ENCODE measurements at regions not wholly inside any gene's neighbourhood (a gene's known extent, or its start where the extent isn't known, plus 50 kb on each side); places are given as distances from the start of the nearest gene placed in this dataset.

DNA sequence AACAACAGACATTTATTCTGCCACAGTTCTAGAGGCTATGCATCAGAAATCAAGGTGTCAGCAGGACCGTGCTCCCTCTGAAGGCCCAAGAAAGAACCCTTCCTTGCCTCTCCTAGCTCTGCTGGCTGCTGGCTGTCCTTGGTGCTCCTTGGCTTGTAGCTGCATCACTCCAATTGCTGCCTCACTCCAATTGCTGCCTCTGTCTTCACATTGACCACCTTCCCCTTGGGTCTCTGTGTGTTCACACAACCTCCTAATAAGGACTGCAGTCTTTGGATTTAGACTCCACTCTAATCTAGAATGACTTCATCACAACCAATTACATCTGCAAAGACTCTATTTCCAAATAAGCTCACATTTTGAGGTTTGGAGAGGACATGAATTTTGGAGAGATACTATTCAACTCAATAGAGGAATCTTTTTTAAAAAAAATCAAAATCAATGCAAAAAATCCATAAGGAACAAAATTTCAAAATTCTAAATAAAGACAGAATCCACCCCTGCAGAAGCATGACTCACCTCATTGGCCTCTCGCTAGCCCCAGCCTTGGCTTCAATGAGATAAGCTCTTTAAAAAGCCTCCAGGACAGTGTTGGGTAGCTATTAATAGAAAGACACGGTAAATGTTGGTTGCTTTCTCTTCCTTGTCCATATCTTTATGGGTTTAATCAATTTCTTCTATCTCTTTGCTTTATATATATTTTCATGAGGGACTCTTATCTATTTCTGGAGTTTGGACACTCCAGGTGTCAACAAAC is 267.6 kb upstream of the MGAT5 start:
- DNase-seq (no peak), ATAC-seq (ENCODE audit: low read depth) (no peak)
- intact Hi-C loops (cut with micrococcal nuclease), result no loop called here
- Histone ChIP-seq H3K4me1 (ENCODE audit: control insufficient read depth in 2 of 2, insufficient read depth in 2 of 2, low read length in 2 of 2) (no peaks in the 10 kb centered on the region), H3K36me3 (replicated peaks in 1 of 2; ENCODE audit: control extremely low read depth in 1 of 2, control insufficient read depth in 1 of 2, extremely low read depth in 1 of 2, insufficient read depth in 2 of 2, low read length in 1 of 2) (no peaks in the 10 kb centered on the region), H3K27ac (ENCODE audit: low read length in 2 of 2) (no peak overlapping the region), H3K9me3 (ENCODE audit: control extremely low read depth in 1 of 3, control insufficient read depth in 2 of 3, insufficient read depth in 1 of 3, low read length in 2 of 3) (peaks cover 0 to 10% (median 0%) of the 10 kb centered on the region in 3 donors), H2AFZ (ENCODE audit: insufficient read depth, low read depth, low read length, poor library complexity, severe bottlenecking) (no peak overlapping the region), H3K9ac (ENCODE audit: low read length) (no peak overlapping the region), H3K79me2 (ENCODE audit: control insufficient read depth, insufficient read depth, low read length) (no peaks in the 10 kb centered on the region), H3K4me3 (ENCODE audit: control extremely low read depth in 1 of 5, extremely low read depth in 1 of 5, insufficient read depth in 1 of 5, low read depth in 2 of 5, low read length in 4 of 5) (no peak overlapping the region), H4K20me1 (ENCODE audit: control insufficient read depth, insufficient read depth, low read length, poor library complexity, severe bottlenecking) (no peaks in the 10 kb centered on the region), H3K4me2 (replicated peaks; ENCODE audit: low read depth, low read length, poor library complexity, severe bottlenecking) (no peak overlapping the region), H3K27me3 (replicated peaks in 1 of 4; ENCODE audit: control extremely low read depth in 1 of 4, control insufficient read depth in 3 of 4, insufficient read depth in 4 of 4, low read length in 3 of 4) (peaks cover 0 to 2% (median 0%) of the 10 kb centered on the region in 4 experiments)
- peaks cover 4% of the 10 kb centered on the region for H3K27me3 Mint-ChIP-seq
- no peak for TF ChIP-seq EZH2 (IDR thresholded peaks at IDR 0.05; ENCODE audit: borderline replicate concordance, insufficient read depth, low read depth, low read length, poor library complexity, severe bottlenecking)
- TF ChIP-seq, protein P1, sequence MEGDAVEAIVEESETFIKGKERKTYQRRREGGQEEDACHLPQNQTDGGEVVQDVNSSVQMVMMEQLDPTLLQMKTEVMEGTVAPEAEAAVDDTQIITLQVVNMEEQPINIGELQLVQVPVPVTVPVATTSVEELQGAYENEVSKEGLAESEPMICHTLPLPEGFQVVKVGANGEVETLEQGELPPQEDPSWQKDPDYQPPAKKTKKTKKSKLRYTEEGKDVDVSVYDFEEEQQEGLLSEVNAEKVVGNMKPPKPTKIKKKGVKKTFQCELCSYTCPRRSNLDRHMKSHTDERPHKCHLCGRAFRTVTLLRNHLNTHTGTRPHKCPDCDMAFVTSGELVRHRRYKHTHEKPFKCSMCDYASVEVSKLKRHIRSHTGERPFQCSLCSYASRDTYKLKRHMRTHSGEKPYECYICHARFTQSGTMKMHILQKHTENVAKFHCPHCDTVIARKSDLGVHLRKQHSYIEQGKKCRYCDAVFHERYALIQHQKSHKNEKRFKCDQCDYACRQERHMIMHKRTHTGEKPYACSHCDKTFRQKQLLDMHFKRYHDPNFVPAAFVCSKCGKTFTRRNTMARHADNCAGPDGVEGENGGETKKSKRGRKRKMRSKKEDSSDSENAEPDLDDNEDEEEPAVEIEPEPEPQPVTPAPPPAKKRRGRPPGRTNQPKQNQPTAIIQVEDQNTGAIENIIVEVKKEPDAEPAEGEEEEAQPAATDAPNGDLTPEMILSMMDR (IDR thresholded peaks at IDR 0.05), result no peak
- ChIA-PET POLR2A (interaction anchor here (0.5 kb wide), 1 partner anchor 40 kb away, joined by 3 read pairs; no protein-coding TSS in a partner anchor), CTCF (no interaction called here)
- no peaks in the 10 kb centered on the region for H3K4me1 Mint-ChIP-seq
- WGBS (ENCODE audit: insufficient coverage), result 92% methylated on average over 1 of the region's 3 CpGs
- H3K27ac Mint-ChIP-seq, result no peak overlapping the region
- H3K9me3 Mint-ChIP-seq (ENCODE audit: insufficient read depth), result no peaks in the 10 kb centered on the region
- H3K4me3 Mint-ChIP-seq, result no peak overlapping the region
